ENCODE measurements at regions not wholly inside any gene's neighbourhood (a gene's known extent, or its start where the extent isn't known, plus 50 kb on each side); places are given as distances from the start of the nearest gene placed in this dataset.

DNA sequence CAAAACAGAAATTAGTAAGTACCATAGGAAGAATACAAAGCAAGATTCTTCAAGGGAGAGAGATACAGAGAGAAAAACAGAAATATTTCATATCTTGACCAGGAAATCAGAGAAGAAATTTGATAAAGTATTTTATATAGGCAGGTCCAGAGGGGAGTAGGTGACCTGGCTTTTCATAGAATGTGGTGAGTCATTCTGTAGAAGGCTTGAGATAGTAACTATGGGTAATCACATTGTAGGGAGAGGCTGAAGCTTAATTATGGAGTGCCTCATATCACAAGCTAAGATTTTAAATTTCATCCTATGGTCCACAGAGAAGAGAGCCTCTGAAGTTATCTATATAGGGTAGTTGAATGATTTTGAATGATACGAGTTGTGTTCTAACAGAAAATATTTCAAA, 195.0 kb upstream of the CYRIA start:
- no peak for FAIRE-seq
- no peak for DNase-seq (ENCODE audit: insufficient read length)

DNA sequence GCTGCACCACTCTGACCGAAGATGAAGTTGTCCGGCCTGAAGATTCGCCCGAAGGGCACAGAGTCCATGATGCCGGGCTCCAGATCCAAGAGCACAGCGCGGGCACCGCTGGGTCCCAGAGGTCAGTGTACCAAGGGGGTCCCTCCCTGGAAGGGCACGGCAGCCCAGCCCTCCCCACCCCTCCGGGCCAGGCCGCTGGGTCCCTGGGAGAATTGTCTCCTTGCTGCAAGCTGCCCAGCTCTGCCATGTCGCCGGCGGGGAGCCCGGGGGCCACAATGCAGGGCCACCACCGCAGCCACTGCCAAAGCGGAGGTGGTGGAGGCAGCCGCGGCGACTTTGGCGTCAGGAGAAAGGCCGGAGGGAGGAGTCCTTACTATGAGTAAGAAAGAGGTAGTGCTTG, 189.5 kb upstream of the CYRIA start:
- TF ChIP-seq POLR2A (IDR thresholded peaks at IDR 0.05; ENCODE audit: low read depth, low read length): no peak
- TF ChIP-seq POLR2AphosphoS5 (IDR thresholded peaks at IDR 0.05; ENCODE audit: low read depth, low read length): no peak
- no peak for TF ChIP-seq TAF1 (IDR thresholded peaks at IDR 0.05; ENCODE audit: borderline replicate concordance, low read depth, low read length)
- no peak for FAIRE-seq

More for the DNA sequence above, 195.0 kb upstream of the CYRIA start:
- TF ChIP-seq POLR2AphosphoS5 (IDR thresholded peaks at IDR 0.05; ENCODE audit: low read depth, low read length) (no peak), TAF1 (IDR thresholded peaks at IDR 0.05; ENCODE audit: borderline replicate concordance, low read depth, low read length) (no peak), POLR2A (IDR thresholded peaks at IDR 0.05; ENCODE audit: low read depth, low read length) (no peak)

DNA sequence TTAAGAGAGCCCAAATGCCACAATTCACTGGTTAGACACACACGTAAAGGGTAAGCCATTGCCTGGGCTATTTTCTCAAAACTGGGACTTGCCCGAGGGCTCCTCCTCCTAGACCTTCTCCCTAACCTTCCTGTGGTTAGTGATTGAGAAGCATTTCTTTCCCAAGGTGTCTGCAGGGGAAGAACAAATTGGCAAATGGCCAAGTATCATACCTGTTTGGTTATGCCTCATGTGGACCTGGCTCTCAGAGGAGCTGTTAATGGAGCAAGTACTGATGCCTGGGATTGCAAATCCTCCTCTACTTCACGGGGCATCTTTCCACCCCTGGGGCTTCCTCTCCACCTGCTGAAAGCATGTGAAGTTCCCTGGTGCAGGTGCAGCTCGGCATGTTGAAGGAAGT, 187.5 kb upstream of the CYRIA start:
- FAIRE-seq: no peak
- no peak for DNase-seq (ENCODE audit: insufficient read length)
- TF ChIP-seq POLR2AphosphoS5 (IDR thresholded peaks at IDR 0.05; ENCODE audit: low read depth, low read length) (no peak), POLR2A (IDR thresholded peaks at IDR 0.05; ENCODE audit: low read depth, low read length) (no peak), TAF1 (IDR thresholded peaks at IDR 0.05; ENCODE audit: borderline replicate concordance, low read depth, low read length) (no peak)

More for the DNA sequence above, 189.5 kb upstream of the CYRIA start:
- DNase-seq (ENCODE audit: insufficient read length): no peak

DNA sequence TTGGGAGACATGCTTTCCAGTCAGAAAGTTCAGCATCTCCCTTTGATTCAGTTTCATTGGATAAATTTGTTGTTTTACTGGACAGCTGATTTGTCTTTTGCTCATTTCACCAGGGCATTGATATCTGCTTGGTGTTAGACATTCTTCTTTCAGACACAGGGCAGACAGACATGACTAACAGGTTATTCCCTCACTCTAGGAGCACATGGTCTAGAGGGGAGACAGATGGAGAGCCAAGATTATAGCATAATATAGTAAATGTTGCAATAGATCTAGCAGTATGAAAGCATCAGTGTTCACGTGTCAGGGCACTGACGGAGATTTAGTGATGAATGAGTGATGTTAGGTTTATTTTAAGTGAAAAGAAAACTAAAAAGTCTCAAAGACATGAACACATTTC, 187.0 kb upstream of the CYRIA start:
- DNase-seq (ENCODE audit: insufficient read length) (no peak), FAIRE-seq (no peak)
- TF ChIP-seq POLR2AphosphoS5 (IDR thresholded peaks at IDR 0.05; ENCODE audit: low read depth, low read length): no peak
- no peak for TF ChIP-seq TAF1 (IDR thresholded peaks at IDR 0.05; ENCODE audit: borderline replicate concordance, low read depth, low read length)
- TF ChIP-seq POLR2A (IDR thresholded peaks at IDR 0.05; ENCODE audit: low read depth, low read length): no peak

DNA sequence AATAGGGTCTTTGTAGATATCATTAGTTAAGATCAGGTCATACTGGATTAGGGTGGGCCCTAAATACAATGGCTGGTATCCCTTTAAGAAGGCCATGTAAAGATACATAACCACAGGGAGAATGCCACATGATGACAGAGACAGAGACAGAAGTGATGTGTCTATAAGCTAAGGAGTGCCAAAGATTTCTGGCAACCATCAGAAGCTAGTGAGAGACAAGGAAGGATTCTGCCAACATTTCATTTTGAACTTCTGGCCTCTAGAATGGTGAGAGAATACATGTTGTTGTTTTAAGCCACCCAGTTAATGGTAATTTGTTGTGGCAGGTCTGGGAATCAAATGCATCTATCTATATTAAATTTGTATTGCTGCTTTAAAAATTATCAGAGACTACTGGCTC, 185.5 kb upstream of the CYRIA start:
- TF ChIP-seq POLR2AphosphoS5 (IDR thresholded peaks at IDR 0.05; ENCODE audit: low read depth, low read length) (no peak), POLR2A (IDR thresholded peaks at IDR 0.05; ENCODE audit: low read depth, low read length) (no peak), TAF1 (IDR thresholded peaks at IDR 0.05; ENCODE audit: borderline replicate concordance, low read depth, low read length) (no peak)
- FAIRE-seq: no peak
- DNase-seq (ENCODE audit: insufficient read length): no peak

DNA sequence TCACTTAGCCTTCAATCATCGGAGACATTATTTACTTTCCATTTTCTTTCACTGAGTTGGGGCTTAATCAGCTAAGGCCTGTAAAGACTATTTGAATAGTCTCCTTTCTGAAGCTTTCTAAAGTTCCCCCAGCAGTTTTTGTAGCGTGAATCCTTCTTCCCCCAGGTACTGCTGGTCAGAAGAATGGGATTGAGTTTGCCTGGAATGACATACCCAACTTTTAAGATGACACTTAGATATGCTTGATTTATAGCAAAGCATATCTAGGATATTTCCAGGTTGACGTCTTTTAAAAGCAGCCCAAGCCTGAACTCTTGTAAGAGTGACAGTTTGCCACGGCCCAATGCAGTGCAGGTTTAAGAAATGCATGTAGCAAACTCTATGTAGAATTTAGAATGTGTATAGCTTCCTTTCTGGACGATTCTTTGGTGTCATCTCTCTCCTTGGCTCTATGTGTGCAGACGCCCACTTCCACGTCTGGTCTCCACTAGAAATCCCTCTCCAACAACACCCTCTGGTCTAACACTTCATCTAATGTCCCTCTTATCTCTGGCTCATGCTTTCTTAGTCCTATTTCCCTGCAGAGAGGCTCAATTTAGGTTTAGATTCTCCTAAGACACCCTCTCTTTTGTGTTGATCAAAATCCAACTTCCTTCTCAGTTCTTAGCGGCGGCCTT, 175.0 kb upstream of the CYRIA start:
- DNase-seq (ENCODE audit: insufficient read length): no peak
- no peak for FAIRE-seq
- TF ChIP-seq POLR2AphosphoS5 (IDR thresholded peaks at IDR 0.05; ENCODE audit: low read depth, low read length) (no peak), TAF1 (IDR thresholded peaks at IDR 0.05; ENCODE audit: borderline replicate concordance, low read depth, low read length) (no peak), POLR2A (IDR thresholded peaks at IDR 0.05; ENCODE audit: low read depth, low read length) (no peak)

DNA sequence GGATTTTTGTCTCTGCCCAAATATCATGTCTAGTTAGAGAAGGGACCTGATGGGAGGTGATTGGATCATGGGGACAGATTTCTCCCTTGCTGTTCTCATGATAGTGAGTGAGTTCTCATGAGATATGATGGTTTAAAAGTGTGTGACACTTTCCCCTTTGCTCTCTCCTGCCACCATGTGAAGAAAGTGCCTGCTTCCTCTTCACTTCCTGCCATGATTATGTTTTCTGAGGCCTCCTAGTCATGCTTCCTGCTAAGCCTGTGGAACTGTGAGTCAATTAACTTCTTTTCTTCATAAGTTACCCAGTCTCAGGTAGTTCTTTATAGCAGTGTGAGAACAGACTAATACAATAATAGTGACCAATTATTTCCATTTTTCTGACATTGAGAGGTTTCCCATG, 167.3 kb upstream of the CYRIA start:
- no peak for FAIRE-seq
- TF ChIP-seq POLR2AphosphoS5 (IDR thresholded peaks at IDR 0.05; ENCODE audit: low read depth, low read length): no peak
- TF ChIP-seq TAF1 (IDR thresholded peaks at IDR 0.05; ENCODE audit: borderline replicate concordance, low read depth, low read length): no peak
- TF ChIP-seq POLR2A (IDR thresholded peaks at IDR 0.05; ENCODE audit: low read depth, low read length): no peak

DNA sequence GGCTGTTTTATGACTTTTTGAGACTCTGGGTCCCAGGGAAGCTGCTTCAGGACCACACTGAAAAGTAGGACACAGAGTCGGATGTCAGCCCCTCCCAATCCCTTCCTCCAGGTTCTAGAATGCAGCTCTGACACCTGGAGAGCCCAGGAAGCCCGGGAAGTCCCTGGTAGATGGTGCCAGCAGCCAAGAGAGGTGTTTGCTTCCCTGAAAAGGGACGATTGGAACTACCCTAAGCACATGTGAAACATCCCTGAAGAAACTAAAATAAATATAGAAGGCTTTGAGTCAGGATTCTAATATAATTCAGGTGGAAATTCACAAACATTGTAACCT, 163.2 kb upstream of the CYRIA start:
- FAIRE-seq: no peak
- no peak for DNase-seq (ENCODE audit: insufficient read length)

More for the DNA sequence above, 167.3 kb upstream of the CYRIA start:
- no peak for DNase-seq (ENCODE audit: insufficient read length)

DNA sequence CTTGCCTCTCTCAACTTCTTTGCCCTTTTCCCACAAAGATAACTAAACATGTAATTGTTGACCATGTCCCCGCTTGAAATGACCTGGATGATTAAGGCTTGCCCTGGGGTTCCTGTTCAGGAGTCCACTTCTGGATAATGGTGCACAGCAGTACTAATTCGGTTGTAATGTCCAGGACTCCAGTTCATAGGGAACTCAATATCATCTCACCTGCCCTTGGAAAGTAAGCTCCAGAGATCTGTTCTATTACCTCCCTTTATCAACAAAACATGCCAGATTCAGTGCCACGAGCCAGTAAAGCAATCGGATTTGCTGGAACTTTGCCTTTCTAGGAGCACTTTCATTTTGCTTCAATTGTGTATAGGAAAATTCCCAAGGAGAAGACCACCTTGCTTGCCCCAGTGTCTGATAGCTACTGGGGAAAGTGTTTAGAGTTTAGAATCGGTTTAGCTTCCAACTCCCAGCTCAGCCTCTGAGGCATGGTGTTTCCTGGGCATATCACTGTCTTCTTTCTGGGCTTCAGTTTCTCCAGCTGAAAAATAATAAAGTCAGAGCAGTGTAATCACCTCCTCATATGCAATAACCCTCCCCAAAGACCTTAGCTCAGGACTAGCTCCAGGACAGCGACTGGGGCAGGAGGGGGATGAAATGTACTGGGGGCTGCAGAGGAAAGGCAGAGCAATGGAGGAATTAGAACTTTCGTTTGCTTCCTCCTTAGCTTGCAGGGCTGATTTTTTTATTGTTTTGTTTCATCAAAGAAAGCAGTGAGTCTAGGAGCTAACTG, 162.6 kb upstream of the CYRIA start:
- TF ChIP-seq POLR2A (IDR thresholded peaks at IDR 0.05; ENCODE audit: low read depth, low read length) (no peak), TAF1 (IDR thresholded peaks at IDR 0.05; ENCODE audit: borderline replicate concordance, low read depth, low read length) (no peak), POLR2AphosphoS5 (IDR thresholded peaks at IDR 0.05; ENCODE audit: low read depth, low read length) (no peak)
- DNase-seq (ENCODE audit: insufficient read length) (no peak), FAIRE-seq (no peak)

More for the DNA sequence above, 163.2 kb upstream of the CYRIA start:
- TF ChIP-seq POLR2A (IDR thresholded peaks at IDR 0.05; ENCODE audit: low read depth, low read length) (no peak), TAF1 (IDR thresholded peaks at IDR 0.05; ENCODE audit: borderline replicate concordance, low read depth, low read length) (no peak), POLR2AphosphoS5 (IDR thresholded peaks at IDR 0.05; ENCODE audit: low read depth, low read length) (no peak)

DNA sequence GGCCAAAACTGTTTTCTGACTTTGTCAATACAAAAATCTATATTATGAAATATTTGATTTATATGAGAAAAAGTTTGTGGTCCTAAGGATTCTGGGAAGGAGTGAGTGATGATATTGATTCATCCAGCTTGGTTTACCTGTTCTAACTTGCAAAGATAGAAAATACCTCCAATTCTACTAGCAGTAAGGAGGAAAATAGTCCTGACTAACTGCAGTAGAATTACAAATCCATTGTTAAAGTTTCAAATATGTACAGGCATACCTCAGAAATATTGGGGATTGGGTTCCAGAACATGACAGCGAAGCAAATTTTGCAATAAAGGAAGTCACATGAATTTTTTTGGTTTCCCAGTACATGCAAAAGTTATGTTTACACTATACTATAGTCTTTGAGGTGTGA, 158.8 kb upstream of the CYRIA start:
- no peak for TF ChIP-seq POLR2AphosphoS5 (IDR thresholded peaks at IDR 0.05; ENCODE audit: low read depth, low read length)
- TF ChIP-seq POLR2A (IDR thresholded peaks at IDR 0.05; ENCODE audit: low read depth, low read length): no peak
- no peak for TF ChIP-seq TAF1 (IDR thresholded peaks at IDR 0.05; ENCODE audit: borderline replicate concordance, low read depth, low read length)
- FAIRE-seq: no peak
- no peak for DNase-seq (ENCODE audit: insufficient read length)

DNA sequence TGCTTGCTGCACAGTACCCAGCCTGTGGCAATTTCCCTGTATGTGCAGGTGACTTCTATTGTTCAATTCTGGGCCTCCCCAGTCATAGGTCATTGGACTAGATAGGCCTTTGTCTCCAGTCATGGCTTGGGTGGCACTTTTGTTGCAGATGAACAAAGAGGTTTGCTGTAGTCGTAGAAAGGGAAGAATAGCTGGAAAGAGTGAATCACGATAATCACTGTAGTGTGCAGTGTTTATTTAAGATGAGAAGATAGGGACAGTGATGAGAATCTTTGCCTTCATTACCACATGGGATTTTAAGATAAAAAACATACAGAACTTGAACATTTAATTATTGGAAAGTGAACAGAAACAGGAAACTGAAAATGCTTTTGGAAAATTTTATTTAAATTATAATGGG, 156.1 kb upstream of the CYRIA start:
- TF ChIP-seq POLR2AphosphoS5 (IDR thresholded peaks at IDR 0.05; ENCODE audit: low read depth, low read length) (no peak), TAF1 (IDR thresholded peaks at IDR 0.05; ENCODE audit: borderline replicate concordance, low read depth, low read length) (no peak), POLR2A (IDR thresholded peaks at IDR 0.05; ENCODE audit: low read depth, low read length) (no peak)
- DNase-seq (ENCODE audit: insufficient read length) (no peak), FAIRE-seq (no peak)

DNA sequence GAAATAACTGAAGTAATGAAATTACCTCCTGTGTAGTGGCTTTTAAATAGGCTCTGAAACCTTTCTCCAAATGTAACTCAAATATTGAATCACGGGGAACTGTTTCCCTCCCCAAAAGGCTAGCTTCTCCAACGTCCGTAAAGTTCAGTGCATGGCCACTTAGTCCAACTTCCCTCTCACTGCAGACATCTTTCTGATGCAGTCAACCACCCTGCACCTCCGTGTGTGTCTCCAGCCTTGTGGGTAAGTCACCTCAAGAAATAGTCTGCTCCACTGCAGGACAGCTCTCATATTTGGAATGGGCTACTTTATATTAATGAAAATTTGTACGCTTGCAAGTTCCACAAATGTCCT, 152.5 kb upstream of the CYRIA start:
- TF ChIP-seq POLR2A (IDR thresholded peaks at IDR 0.05; ENCODE audit: low read depth, low read length) (no peak), TAF1 (IDR thresholded peaks at IDR 0.05; ENCODE audit: borderline replicate concordance, low read depth, low read length) (no peak), POLR2AphosphoS5 (IDR thresholded peaks at IDR 0.05; ENCODE audit: low read depth, low read length) (no peak)
- DNase-seq (ENCODE audit: insufficient read length) (no peak), FAIRE-seq (no peak)

Data from GM12892 (cell line).